Right lobe of liver (tissue), 6 donors: ENCODE measurements at regions not wholly inside any gene's neighbourhood (a gene's known extent, or its start where the extent isn't known, plus 50 kb on each side); places are given as distances from the start of the nearest gene placed in this dataset.

Source experiments
- ATAC-seq, 4 donors: fragments of 200-7000 bp; cut with Tn5 transposase; one replicate each; pipeline ENCODE4 v1.9.1; 2020; ENCODE audit warnings: mild to moderate bottlenecking in 4 of 4, moderate library complexity in 4 of 4
- DNase-seq, 3 donors: peaks; one replicate each; pipeline ENCODE4 v3.0.0-alpha.2; 2020
- H3K27ac ChIP-seq, 3 donors: fragments of 200-600 bp; one replicate each; pipeline ENCODE4 v1.8.0; 2022
- H3K27me3 ChIP-seq, 2 donors: fragments of 200-600 bp; one replicate each; pipeline ENCODE4 v1.8.0; 2022
- H3K36me3 ChIP-seq, 4 donors: fragments of 200-600 bp; sonication (generic) in 1 of 4; one replicate each; pipeline versions ENCODE4 v1.5.1 to v1.8.0; 2017 to 2022; ENCODE audit warnings: control low read depth in 1 of 4
- H3K4me1 ChIP-seq, 4 donors: fragments of 200-600 bp; sonication (generic) in 1 of 4; one replicate each; pipeline versions ENCODE4 v1.5.1 to v1.8.0; 2017 to 2022; ENCODE audit warnings: control low read depth in 1 of 4
- H3K4me3 ChIP-seq, 3 donors: fragments of 200-600 bp; one replicate each; pipeline ENCODE4 v1.8.0; 2022
- H3K9me3 ChIP-seq, 4 donors: fragments of 200-600 bp; sonication (generic) in 1 of 4; one replicate each; pipeline versions ENCODE4 v1.5.1 to v1.8.0; 2017 to 2022; ENCODE audit warnings: control low read depth in 1 of 4
- POLR2A ChIP-seq: fragments of 450-650 bp; IDR thresholded peaks from one replicate; pipeline ENCODE4 v1.6.1; 2017; ENCODE audit warnings: antibody characterized with exemption, mild to moderate bottlenecking
- WGBS: methylation state at CpG from one replicate; pipeline ENCODE4 v1.1.6; 2018; ENCODE audit warnings: low coverage, low lambda C conversion rate; ENCODE audit not compliant: insufficient coverage; ENCODE audit errors: missing lambda C conversion rate; 5-methylcytosine and 5-hydroxymethylcytosine counted together
- intact Hi-C, 2 donors: fragments of 100-400 bp; cut with DNase I; formaldehyde crosslinking; loops; one replicate each; pipeline versions ENCODE4 v1.11.2 to v1.14.1; 2022
- TF ChIP-seq, protein P1 (sequence below), 4 donors: fragments of 200-600 bp in 3 of 4; fragments of 450-650 bp in 1 of 4; IDR thresholded peaks; one replicate each; pipeline versions ENCODE4 v1.5.1 to v1.8.0; 2016 to 2022; ENCODE audit warnings: antibody characterized with exemption in 4 of 4, mild to moderate bottlenecking in 2 of 4
- donor health status: DM: no; HTN: yes; CAD: no.
- donor health status: DM: no; HTN: no; CAD: no.
- donor health status: DM: no; HTN: no; CAD: no.
- donor health status: DM: no; HTN: yes; CAD: no.
- donor health status: DM: no; HTN: yes; CAD: no.

DNA sequence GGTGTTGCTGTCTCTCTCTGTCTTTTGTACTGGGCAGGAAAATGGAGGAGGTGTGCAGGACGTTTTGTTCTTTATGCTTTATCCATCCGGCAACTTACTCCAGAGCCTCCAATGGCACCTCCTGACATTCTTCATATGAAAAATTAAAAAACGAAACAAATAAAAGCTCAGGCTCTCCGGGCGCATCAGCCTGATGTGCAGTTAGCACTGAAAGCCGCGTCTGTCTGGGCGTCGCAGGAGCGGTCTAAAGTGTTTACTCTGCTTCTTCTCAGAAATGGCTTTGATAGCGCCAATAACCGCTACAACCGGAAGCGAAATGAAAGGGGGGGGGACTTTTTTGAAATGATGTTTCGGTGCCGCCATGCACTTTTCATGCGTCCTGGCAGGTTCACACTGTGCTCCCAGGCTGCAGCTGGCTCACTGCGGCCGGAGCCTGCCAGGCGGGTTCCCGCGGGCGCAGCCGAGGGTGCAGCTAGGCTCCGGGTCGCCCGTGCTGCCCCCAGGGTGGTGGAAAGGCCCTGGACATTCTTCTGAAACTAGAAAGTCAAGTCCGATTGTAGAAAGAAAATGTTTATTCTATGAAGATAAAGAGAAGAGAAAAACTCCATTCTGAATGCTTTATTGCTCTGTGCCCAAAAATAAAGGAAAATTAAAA is 407.7 kb upstream of the IRX1 start:
- no peaks in the 10 kb centered on the region for H3K27me3 ChIP-seq
- no peaks in the 10 kb centered on the region for H3K36me3 ChIP-seq
- H3K4me1 ChIP-seq: no peaks in the 10 kb centered on the region
- TF ChIP-seq POLR2A: no peak
- TF ChIP-seq, protein P1, sequence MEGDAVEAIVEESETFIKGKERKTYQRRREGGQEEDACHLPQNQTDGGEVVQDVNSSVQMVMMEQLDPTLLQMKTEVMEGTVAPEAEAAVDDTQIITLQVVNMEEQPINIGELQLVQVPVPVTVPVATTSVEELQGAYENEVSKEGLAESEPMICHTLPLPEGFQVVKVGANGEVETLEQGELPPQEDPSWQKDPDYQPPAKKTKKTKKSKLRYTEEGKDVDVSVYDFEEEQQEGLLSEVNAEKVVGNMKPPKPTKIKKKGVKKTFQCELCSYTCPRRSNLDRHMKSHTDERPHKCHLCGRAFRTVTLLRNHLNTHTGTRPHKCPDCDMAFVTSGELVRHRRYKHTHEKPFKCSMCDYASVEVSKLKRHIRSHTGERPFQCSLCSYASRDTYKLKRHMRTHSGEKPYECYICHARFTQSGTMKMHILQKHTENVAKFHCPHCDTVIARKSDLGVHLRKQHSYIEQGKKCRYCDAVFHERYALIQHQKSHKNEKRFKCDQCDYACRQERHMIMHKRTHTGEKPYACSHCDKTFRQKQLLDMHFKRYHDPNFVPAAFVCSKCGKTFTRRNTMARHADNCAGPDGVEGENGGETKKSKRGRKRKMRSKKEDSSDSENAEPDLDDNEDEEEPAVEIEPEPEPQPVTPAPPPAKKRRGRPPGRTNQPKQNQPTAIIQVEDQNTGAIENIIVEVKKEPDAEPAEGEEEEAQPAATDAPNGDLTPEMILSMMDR (IDR thresholded peaks at IDR 0.05): no peak
- H3K9me3 ChIP-seq: no peaks in the 10 kb centered on the region
- H3K27ac ChIP-seq: no peak overlapping the region
- intact Hi-C loops: no loop called here
- WGBS: 74% methylated on average over 24 of the region's 28 CpGs
- no peak overlapping the region for H3K4me3 ChIP-seq
- DNase-seq (no peak), ATAC-seq (no peak)

DNA sequence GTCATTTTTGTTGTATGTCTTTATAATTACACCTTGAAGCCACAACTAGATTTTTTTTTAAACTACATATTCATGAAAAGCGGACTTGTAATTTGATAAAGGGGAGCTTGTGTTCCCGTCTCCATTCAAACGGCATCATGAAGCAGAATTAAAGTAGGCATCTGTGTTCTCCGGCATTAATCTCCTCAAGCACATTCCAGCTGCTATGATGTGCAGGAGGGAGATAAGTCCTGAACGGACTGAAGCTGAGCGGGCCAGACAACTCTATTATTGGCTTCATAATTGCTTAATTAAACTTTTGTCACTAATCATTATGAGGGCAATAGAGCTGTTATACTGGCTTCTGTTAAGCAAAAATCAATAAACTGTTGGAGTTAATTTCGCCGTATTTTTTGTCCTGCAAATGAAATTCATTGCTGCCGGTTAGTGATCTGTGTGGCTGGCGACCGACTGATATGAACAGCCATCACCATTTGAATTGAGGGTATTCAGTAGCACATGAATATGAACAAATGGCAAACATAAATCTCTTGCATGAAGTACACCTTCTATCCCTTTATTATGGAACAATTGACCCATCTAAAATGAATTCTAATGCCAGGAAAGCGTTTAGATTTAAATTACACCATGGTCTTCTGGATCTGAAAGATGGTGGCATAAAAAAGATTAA is 408.8 kb upstream of the IRX1 start:
- TF ChIP-seq, protein P1 (IDR thresholded peaks at IDR 0.05): no peak
- TF ChIP-seq POLR2A: no peak
- Histone ChIP-seq H3K36me3 (no peaks in the 10 kb centered on the region), H3K4me3 (no peak overlapping the region), H3K27ac (no peak overlapping the region), H3K27me3 (no peaks in the 10 kb centered on the region), H3K4me1 (no peaks in the 10 kb centered on the region), H3K9me3 (no peaks in the 10 kb centered on the region)
- 48% methylated on average over 12 of the region's 12 CpGs for WGBS
- DNase-seq (no peak), ATAC-seq (no peak)
- intact Hi-C loops: no loop called here

DNA sequence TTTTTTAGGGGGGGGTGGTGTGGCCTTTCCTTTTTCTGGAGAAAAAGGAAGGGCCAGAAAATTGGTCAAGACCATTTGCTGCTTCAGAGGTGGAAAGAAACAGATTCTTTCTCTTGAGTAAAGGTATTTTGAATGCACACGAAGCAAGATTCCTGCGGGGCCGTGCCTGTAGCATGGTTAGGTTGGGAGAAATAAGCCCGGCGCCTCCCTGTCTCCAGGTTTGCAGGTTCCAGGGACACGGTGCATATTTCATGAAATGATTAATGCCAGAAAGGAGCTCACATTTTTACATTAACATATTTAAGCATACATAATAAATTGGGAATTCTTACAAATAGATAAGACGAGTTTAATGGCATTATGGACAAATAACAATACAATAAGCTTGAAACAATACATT is 409.5 kb upstream of the IRX1 start:
- Histone ChIP-seq H3K9me3 (no peaks in the 10 kb centered on the region), H3K27me3 (no peaks in the 10 kb centered on the region), H3K4me1 (no peaks in the 10 kb centered on the region), H3K36me3 (no peaks in the 10 kb centered on the region), H3K27ac (no peak overlapping the region), H3K4me3 (no peak overlapping the region)
- DNase-seq (no peak), ATAC-seq (no peak)
- no peak for TF ChIP-seq POLR2A
- TF ChIP-seq, protein P1 (IDR thresholded peaks at IDR 0.05): no peak
- 19% methylated on average over 5 of the region's 7 CpGs for WGBS
- intact Hi-C loops: no loop called here

DNA sequence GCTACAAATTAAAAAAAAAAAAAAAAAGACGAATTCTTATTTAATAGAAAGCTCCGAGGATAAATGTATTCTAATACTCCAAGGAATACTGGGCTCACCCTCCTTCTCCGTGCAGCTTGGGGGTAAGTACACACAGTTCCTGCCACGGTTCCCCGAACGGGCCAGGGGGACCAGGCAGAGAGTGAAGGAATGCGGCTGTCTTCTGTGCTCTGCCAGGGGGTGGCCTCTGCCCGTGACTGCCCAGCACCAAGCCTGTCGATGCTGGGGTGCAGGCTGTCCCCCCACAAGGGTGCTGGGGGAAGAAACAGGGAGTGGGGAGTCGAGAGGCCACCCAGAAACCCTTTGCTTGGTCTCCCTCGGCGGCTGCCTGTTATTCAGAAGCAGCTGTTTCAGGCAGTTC is 410.1 kb upstream of the IRX1 start:
- 30% methylated on average over 9 of the region's 12 CpGs for WGBS
- ATAC-seq (no peak), DNase-seq (no peak)
- Histone ChIP-seq H3K4me3 (no peak overlapping the region), H3K4me1 (no peaks in the 10 kb centered on the region), H3K9me3 (no peaks in the 10 kb centered on the region), H3K27me3 (no peaks in the 10 kb centered on the region), H3K36me3 (no peaks in the 10 kb centered on the region), H3K27ac (no peak overlapping the region)
- TF ChIP-seq, protein P1 (IDR thresholded peaks at IDR 0.05): no peak
- TF ChIP-seq POLR2A: no peak
- intact Hi-C loops: no loop called here
